GM18951 (cell line): ENCODE measurements at regions not wholly inside any gene's neighbourhood (a gene's known extent, or its start where the extent isn't known, plus 50 kb on each side); places are given as distances from the start of the nearest gene placed in this dataset.
"Not testable (repeated sequence)": the region's sequence is repeated elsewhere in the genome, so short reads cannot be mapped to it uniquely, and the experiment has no call there.

Experiments used
- POLR2A ChIP-seq: IDR thresholded peaks from 4 replicates; pipeline ENCODE4 v1.6.1; 2011; ENCODE audit warnings: mild to moderate bottlenecking; ENCODE audit not compliant: insufficient read length, insufficient read depth; ENCODE audit errors: extremely low read depth
- in situ Hi-C: fragments of 300-500 bp; cut with MboI; formaldehyde crosslinking; loops from one replicate; pipeline ENCODE4 v1.12.0; 2022; ENCODE audit warnings: low sequenced_read_pairs, mixed read lengths, inconsistent platforms; ENCODE audit not compliant: unreplicated experiment

DNA sequence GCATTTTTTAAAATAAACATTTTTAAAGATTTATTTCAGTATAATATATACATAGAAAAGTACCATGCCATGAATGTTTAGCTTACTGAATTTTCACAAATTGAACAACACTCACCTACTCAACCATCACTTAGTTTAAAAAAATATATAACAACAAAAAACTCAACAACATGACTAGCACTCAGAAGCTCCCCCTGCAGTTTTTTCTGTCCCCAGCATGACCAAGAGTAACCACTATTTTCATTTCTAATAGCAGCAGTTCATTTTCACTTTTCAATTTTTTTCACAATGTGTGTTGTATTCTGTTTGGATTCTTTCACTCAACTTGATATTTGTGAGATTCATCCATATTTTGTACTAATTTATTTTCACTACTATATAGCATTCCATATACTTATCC, 162.3 kb upstream of the POGK start:
- no peak for TF ChIP-seq POLR2A

DNA sequence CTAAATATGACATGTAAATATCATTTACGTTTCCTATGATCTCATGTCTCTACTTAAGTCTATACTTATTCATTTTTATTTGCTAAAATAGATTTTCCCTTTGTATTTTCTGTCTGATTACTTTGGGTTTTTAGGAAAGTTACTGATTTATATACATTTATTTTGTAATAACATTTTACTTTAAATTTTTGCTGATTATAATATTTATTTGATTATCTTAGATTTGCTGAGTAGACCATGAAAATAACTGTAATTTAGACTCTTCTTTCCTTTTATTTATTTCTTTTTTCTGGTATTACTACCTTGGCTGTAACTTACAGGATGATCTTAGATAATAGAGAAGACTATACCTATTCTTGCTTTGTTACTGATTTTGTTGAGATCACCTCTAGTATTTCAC, 159.9 kb upstream of the POGK start:
- no peak for TF ChIP-seq POLR2A
- in situ Hi-C loops: no loop called here

More for the DNA sequence above, 162.3 kb upstream of the POGK start:
- in situ Hi-C loops: no loop called here

DNA sequence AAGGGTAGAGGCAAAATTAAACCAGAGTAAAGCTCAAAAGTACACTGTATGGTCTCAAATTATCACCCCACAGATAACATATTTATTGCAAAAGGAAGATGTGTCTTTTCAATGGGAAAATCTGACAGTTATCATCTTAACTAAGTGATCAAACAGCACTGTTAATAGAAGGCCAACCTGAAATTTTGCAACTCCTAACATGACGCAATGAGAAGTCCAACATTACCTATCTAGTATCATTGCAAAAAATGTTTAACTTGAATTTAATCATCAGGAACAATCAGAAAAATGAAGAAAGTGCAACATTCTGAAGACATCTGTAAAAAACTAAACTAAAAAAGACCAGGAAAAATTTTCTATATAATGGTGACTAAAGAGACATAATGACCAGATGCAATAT, 156.7 kb upstream of the POGK start:
- in situ Hi-C loops: no loop called here
- TF ChIP-seq POLR2A: no peak

DNA sequence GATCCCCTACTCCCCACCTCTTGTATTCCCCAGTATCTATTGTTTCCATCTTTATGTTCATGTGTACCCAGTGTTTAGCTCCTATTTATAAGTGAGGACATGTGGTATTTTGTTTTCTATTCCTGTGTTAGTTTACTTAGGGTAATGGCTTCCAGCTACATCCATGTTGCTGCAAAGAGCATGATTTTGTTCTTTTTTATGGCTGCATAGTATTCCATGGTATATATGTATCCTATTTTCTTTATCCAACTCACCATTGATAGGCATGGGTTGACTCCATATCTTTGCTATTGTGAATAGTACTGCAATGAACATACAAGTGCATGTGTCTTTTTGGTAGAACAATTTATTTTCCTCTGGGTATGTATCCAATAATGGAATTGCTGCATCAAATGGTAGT, 154.6 kb upstream of the POGK start:
- in situ Hi-C loops: not testable (repeated sequence)

DNA sequence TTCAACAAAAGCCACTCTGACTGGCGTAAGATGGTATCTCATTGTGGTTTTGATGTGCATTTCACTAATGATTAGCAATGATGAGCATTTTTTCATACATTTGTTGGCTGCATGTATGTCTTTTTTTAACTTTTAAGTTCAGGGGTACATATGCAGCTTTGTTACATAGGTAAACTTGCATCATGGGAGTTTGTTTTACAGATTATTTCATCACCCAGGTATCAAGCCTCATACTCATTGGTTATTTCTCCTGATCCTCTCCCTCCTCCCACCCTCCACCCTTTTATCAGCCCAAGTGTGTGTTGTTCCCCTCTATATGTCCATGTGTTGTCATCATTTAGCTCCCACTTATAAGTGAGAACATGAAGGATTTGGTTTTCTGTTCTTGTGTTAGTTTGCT, 154.1 kb upstream of the POGK start:
- in situ Hi-C loops: no loop called here
- no peak for TF ChIP-seq POLR2A

DNA sequence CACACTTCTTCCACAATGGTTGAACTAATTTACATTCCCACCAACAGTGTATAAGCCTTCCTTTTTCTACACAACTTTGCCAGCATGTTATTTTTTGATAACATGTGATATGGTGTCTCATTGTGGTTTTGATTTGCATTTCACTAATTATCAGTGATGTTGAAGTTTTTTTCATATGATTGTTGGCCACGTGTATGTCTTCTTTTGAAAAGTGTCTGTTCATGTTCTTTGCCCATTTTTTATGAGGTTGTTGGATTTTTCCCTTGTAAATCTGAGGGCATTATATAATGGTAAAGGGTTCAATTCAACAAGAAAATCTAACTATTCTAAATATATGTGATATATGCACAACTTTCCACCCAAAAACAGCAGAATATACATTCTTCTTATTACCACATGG, 153.4 kb upstream of the POGK start:
- in situ Hi-C loops: not testable (repeated sequence)

DNA sequence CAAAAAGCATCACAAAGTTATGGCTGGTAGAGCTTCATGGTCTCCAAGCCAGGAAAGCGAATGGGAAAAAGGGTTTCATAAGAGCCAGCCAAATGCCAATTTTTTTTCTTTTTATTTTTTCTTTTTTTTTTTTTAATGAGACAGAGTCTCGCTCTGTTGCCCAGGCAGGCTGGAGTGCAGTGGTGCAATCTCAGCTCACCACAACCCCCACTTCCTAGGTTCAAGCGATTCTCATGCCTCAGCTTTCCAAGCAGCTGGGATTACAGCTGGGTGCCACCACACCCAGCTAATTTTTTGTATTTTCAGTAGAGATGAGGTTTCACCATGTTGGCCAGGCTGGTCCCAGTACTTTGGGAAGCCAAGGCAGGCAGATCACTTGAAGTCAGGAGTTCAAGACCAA, 148.7 kb upstream of the POGK start:
- in situ Hi-C loops: not testable (repeated sequence)

DNA sequence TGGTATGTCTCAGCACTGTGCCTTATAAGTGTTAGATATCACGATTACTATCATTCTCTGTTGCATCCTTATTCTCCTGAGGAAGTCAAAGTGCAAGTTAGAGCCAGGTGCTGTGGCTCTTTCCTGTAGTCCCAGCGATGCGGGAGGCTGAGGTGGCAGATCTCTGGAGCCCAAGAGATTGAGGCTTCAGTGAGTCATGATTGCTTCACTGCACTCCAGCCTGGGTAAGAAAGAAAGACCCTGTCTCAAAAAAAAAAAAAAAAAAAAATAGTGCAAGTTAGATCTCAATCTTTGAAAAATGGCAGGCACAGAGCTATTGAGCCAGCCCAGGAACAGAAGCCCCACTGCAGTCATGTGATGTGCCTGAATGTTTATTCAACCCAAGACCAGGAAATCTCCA, 147.8 kb upstream of the POGK start:
- in situ Hi-C loops: no loop called here
- no peak for TF ChIP-seq POLR2A

DNA sequence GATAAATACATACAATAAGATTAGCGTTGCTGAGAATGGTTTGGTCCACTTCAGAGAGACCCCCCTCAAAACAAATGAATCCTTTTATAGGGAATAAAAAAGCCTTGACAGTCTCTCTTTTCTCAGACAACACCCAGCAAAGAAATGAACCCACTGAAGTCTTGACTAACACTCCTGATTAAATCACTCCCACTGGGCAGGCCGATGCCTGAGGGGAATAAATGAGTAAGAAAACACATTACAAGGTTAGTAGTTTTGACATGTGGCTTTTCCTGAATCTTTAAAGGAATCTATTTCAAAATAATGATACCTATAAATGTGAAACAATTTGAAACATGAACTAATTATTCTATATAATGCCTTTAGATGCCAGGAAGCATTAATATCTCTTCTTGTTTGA, 146.9 kb upstream of the POGK start:
- in situ Hi-C loops: no loop called here
- no peak for TF ChIP-seq POLR2A

DNA sequence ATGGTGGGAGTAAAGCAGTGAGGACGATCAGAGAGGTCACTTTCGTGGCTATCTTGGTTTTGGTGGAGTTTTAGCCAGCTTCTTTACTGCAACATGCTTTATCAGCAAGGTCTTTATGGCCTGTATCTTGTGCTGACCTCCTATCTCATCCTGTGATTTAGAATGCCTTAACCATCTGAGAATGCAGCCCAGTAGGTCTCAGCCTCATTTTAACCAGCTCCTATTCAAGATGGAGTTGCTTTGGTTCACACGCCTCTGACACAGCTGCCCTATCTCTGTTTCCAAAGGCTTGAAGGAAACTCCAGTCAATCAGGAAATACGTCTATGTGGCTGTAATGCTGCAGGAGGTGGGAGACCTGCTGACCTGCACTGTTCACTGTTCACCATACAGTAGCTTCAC, 146.1 kb upstream of the POGK start:
- in situ Hi-C loops: no loop called here

DNA sequence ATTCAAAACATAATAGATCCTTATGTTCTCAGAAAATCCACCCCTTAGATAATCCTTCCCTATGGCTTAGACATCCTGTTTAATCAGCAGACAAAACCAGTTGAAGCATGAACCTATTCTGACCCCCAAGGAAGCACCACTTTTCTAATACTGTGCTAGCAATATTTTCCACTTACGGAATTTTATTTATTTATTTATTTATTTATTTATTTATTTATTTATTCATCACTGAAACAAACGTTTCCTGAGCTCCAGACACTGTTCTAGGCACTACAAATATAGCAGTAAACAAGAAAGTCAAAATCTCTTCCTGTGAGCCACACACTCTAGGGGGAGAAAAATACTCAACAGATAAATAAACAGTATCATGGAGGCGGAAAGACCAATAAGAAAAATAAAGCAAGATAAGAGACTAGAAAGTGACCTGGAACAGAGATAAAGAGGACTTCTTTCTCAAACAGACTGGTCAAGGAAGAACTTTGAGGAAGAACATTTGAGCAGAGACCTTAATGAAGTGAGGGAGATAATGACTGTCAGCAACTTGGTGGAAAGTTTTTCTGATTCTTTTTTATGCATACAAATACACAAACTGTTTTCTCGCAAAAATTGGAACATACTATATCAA, 145.5 kb upstream of the POGK start:
- in situ Hi-C loops: no loop called here
- no peak for TF ChIP-seq POLR2A

More for the DNA sequence above, 146.1 kb upstream of the POGK start:
- no peak for TF ChIP-seq POLR2A

DNA sequence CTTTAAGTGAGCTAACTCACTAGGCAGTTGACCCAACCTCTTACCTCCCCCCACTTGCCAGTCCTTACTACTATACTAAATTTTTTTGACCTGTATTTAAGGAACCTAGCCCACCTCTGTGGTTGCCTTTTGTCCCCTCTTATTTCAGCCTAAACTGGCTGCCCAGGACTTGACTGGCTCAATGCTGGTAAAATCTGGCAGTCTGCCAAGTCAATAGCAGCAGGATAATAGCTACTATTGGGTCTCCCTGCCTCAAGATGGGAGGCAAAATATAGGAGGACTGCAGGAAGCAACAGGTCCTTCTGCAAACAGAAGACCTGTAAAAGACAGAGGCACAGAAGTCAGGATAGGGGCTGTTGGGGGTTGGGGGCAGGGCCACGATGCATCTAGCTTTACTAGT, 144.2 kb upstream of the POGK start:
- no peak for TF ChIP-seq POLR2A
- in situ Hi-C loops: no loop called here

DNA sequence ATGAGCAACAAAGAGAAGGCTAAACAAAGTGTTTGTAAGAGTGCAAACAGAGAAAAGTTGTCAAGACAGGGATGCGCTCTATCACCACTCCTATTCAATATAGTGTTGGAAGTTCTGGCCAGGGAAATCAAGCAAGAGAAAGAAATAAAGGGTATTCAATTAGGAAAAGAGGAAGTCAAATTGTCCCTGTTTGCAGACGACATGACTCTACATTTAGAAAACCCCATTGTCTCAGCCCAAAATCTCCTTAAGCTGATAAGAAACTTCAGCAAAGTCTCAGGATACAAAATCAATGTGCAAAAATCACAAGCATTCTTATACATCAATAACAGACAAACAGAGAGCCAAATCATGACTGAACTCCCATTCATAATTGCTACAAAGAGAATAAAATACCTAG, 143.4 kb upstream of the POGK start:
- in situ Hi-C loops: not testable (repeated sequence)

DNA sequence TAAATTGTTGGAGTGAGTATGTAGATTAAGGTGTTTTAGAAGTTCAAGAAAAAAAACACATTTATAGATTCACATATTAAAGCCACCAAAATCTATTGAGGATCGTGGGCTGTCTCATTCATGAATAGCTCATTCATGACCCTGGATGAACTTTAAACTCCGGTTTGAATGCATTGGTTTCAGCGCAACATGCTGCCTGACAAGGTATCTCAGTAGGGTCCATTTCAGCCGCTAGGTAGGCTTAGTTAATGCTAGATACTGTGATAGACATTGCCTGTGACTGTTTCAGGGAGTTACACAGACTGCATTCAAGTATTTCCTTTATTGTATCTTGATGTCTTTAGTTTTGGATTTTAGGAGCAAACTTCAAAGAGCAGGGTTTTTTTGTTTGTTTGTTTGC, 140.5 kb upstream of the POGK start:
- in situ Hi-C loops: no loop called here
- no peak for TF ChIP-seq POLR2A

DNA sequence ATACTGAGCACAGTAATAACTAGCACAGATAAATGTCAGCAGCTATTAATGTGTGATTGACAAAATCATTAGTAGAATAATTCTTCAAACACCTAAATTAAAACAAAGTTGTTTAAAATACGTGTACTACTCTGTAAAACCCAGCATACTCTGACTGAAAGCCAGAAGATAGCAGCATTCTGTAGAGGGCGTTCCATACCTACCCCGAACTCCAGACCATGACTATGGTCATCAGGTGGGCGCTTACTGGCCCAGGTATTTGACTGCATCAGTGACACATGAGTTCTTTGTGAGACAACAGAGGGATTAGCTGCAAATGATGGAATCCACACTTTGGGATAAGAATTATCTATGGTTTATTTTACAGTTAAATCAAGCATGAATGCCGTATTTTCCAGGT, 139.7 kb upstream of the POGK start:
- no peak for TF ChIP-seq POLR2A
- in situ Hi-C loops: no loop called here
